K562 (cell line): ENCODE measurements at regions not wholly inside any gene's neighbourhood (a gene's known extent, or its start where the extent isn't known, plus 50 kb on each side); places are given as distances from the start of the nearest gene placed in this dataset.

Experiments used
- ATAC-seq: fragments of 200-7000 bp; cut with Tn5 transposase; 3 replicates; pipeline ENCODE4 v1.9.1; 2020; ENCODE audit warnings: moderate library complexity
- BruUV-seq: library from RNA; stranded (reverse); fragments of 400-500 nt; replicated peaks from 2 replicates; lab custom pipeline; 2021; lab: Mats Ljungman, UMichigan
- CTCF ChIA-PET: fragments of 300-600 bp; formaldehyde crosslinking; extraction: SDS; loops from one replicate; lab custom pipeline; 2021; ENCODE audit warnings: low intra/inter-chr PET ratio; lab: Yijun Ruan, JAX
- POLR2A ChIA-PET: fragments of 300-600, 350-650 bp; sonication (Branson Sonifier 250); formaldehyde crosslinking; extraction: SDS; loops from one replicate; lab custom pipeline; 2021; ENCODE audit warnings: antibody characterized with exemption, inconsistent platforms; lab: Yijun Ruan, JAX
- DNase-seq, 4 experiments: peaks; one replicate each; pipeline versions ENCODE4 v3.0.0 to v3.0.0-alpha.2; 2011 to 2018; ENCODE audit warnings: low spot score in 3 of 4, mixed read lengths in 3 of 4; ENCODE audit errors: extremely low read depth in 1 of 4
- FAIRE-seq: peaks from 2 replicates; lab custom pipeline; 2011; peaks lifted over from hg19 to GRCh38; lab: Jason Lieb, UNC
- H2AFZ ChIP-seq: 2 replicates; pipeline ENCODE4 v1.6.0; 2011; ENCODE audit warnings: low read depth, low read length, control low read depth, inconsistent platforms
- H3K27ac ChIP-seq: fragments of 200-600 bp; 3 replicates; pipeline ENCODE4 v1.8.0; 2011; ENCODE audit warnings: low read depth, mild to moderate bottlenecking, control low read depth, inconsistent platforms, low read length, moderate library complexity, mixed read lengths; ENCODE audit errors: extremely low read depth
- H3K27me3 ChIP-seq, 2 experiments: fragments of 300-600 bp in 1 of 2; 2 replicates in 1 of 2; 3 replicates in 1 of 2; pipeline versions ENCODE4 v1.6.0 to v1.8.0; 2011; ENCODE audit warnings: inconsistent platforms in 2 of 2, low read length in 2 of 2, mild to moderate bottlenecking in 1 of 2, mixed read lengths in 1 of 2, moderate library complexity in 1 of 2; ENCODE audit not compliant: control insufficient read depth in 2 of 2, insufficient read depth in 2 of 2
- H3K36me3 ChIP-seq: fragments of 300-600 bp; 3 replicates; pipeline ENCODE4 v1.8.0; 2011; ENCODE audit warnings: mild to moderate bottlenecking, low read length, inconsistent platforms; ENCODE audit not compliant: control insufficient read depth, insufficient read depth
- H3K4me1 ChIP-seq, 2 experiments: fragments of 200-600 bp in 1 of 2; replicated peaks in 1 of 2; 2 replicates in 1 of 2; 3 replicates in 1 of 2; pipeline versions ENCODE4 v1.5.1 to v1.8.0; 2011; ENCODE audit warnings: inconsistent platforms in 2 of 2, low read length in 2 of 2, mild to moderate bottlenecking in 1 of 2, mixed read lengths in 1 of 2, moderate library complexity in 1 of 2; ENCODE audit not compliant: control insufficient read depth in 2 of 2, insufficient read depth in 2 of 2
- H3K4me2 ChIP-seq: 2 replicates; pipeline ENCODE4 v1.6.1; 2011; ENCODE audit warnings: low read length, control low read depth, inconsistent platforms, mixed read lengths; ENCODE audit not compliant: insufficient read depth
- H3K4me3 ChIP-seq: fragments of 200-600 bp; sonication (generic), shearing (Covaris generic); 2 replicates; pipeline ENCODE4 v1.5.1; 2016; ENCODE audit warnings: control low read depth, inconsistent platforms
- H3K79me2 ChIP-seq: fragments of 200-600 bp; 3 replicates; pipeline ENCODE4 v1.8.0; 2011; ENCODE audit warnings: low read length, inconsistent platforms; ENCODE audit not compliant: control insufficient read depth, insufficient read depth
- H3K9ac ChIP-seq, 2 experiments: 2 replicates each; pipeline versions ENCODE4 v1.6.0 to v1.6.1; 2011; ENCODE audit warnings: low read depth in 2 of 2, low read length in 2 of 2, control low read depth in 1 of 2, inconsistent platforms in 1 of 2, mild to moderate bottlenecking in 1 of 2, mixed read lengths in 1 of 2; ENCODE audit not compliant: insufficient read depth in 1 of 2
- H3K9me1 ChIP-seq: one replicate; pipeline ENCODE4 v1.6.0; 2011; ENCODE audit warnings: inconsistent platforms, mild to moderate bottlenecking, low read length, moderate library complexity; ENCODE audit not compliant: control insufficient read depth, insufficient read depth
- H3K9me3 ChIP-seq: replicated peaks from 2 replicates; pipeline ENCODE4 v1.5.1; 2011; ENCODE audit warnings: low read depth, low read length, inconsistent platforms; ENCODE audit not compliant: control insufficient read depth, insufficient read depth
- H4K20me1 ChIP-seq: replicated peaks from 2 replicates; pipeline ENCODE4 v1.6.1; 2011; ENCODE audit warnings: low read length, inconsistent platforms, mixed read lengths; ENCODE audit not compliant: control insufficient read depth, insufficient read depth
- CHAMP1 ChIP-seq: fragments of 450-650 bp; IDR thresholded peaks from 2 replicates; pipeline ENCODE4 v1.6.1; 2016; ENCODE audit warnings: mild to moderate bottlenecking
- CREM ChIP-seq: IDR thresholded peaks from 2 replicates; pipeline ENCODE4 v1.6.1; 2014; ENCODE audit warnings: antibody characterized with exemption, low read depth
- EWSR1 ChIP-seq: fragments of 450-650 bp; IDR thresholded peaks from 2 replicates; pipeline ENCODE4 v1.6.1; 2018; ENCODE audit warnings: borderline replicate concordance, mild to moderate bottlenecking, low read depth, moderate library complexity; ENCODE audit not compliant: partially characterized antibody
- GABPB2 ChIP-seq: fragments of 250-450 bp; sonication (Bioruptor Pico); conservative IDR thresholded peaks from 2 replicates; pipeline ENCODE4 v1.5.1; 2021; ENCODE audit warnings: mild to moderate bottlenecking
- MAZ ChIP-seq, 2 experiments: fragments of 450-650 bp in 1 of 2; sonication (generic) in 1 of 2; formaldehyde crosslinking; IDR thresholded peaks in 1 of 2; conservative IDR thresholded peaks in 1 of 2; 2 replicates each; pipeline versions ENCODE4 v1.4.0 to v1.5.0; 2020; ENCODE audit warnings: mild to moderate bottlenecking in 1 of 2, missing genetic modification reagents in 1 of 2
- MCM3 ChIP-seq: fragments of 450-650 bp; IDR thresholded peaks from 2 replicates; pipeline ENCODE4 v1.6.1; 2016
- NCOA4 ChIP-seq: fragments of 450-650 bp; IDR thresholded peaks from 2 replicates; pipeline ENCODE4 v1.6.1; 2018; ENCODE audit warnings: mild to moderate bottlenecking; ENCODE audit not compliant: partially characterized antibody
- NFATC3 ChIP-seq: fragments of 450-650 bp; IDR thresholded peaks from 2 replicates; pipeline ENCODE4 v1.6.1; 2017; ENCODE audit warnings: mild to moderate bottlenecking
- RBBP5 ChIP-seq: fragments of 200-600 bp; sonication (generic); IDR thresholded peaks from 2 replicates; pipeline ENCODE4 v1.6.1; 2012; ENCODE audit warnings: borderline replicate concordance, mild to moderate bottlenecking, low read length, control low read depth, inconsistent platforms; ENCODE audit not compliant: insufficient read depth, poor library complexity, severe bottlenecking
- SLC30A9 ChIP-seq: fragments of 250-450 bp; sonication (Bioruptor Pico); IDR thresholded peaks from 2 replicates; pipeline ENCODE4 v1.8.0; 2022; ENCODE audit warnings: mild to moderate bottlenecking, moderate library complexity
- ZFPM2 ChIP-seq: fragments of 250-450 bp; sonication (Bioruptor Pico); IDR thresholded peaks from 2 replicates; pipeline ENCODE4 v1.5.1; 2022; ENCODE audit warnings: mild to moderate bottlenecking
- ZNF140 ChIP-seq: fragments of 250-450 bp; sonication (Bioruptor Pico); IDR thresholded peaks from 2 replicates; pipeline ENCODE4 v1.8.0; 2021; ENCODE audit warnings: moderate library complexity, mild to moderate bottlenecking, inconsistent platforms
- ZNF586 ChIP-seq: fragments of 450-650 bp; formaldehyde crosslinking; conservative IDR thresholded peaks from 2 replicates; pipeline ENCODE4 v1.4.0; 2020; ENCODE audit warnings: mild to moderate bottlenecking, moderate library complexity
- ZNF589 ChIP-seq: fragments of 200-800 bp; sonication (Bioruptor generic); IDR thresholded peaks from 2 replicates; pipeline ENCODE4 v1.6.1; 2016; ENCODE audit warnings: low read depth, missing genetic modification characterization, missing compliant biosample characterization
- ZNF644 ChIP-seq: fragments of 200-800 bp; sonication (Bioruptor generic); IDR thresholded peaks from 2 replicates; pipeline ENCODE4 v1.6.1; 2016; ENCODE audit warnings: low read depth, missing genetic modification characterization, missing compliant biosample characterization
- ZNF77 ChIP-seq: fragments of 250-450 bp; sonication (Bioruptor Pico); IDR thresholded peaks from 2 replicates; pipeline ENCODE4 v1.5.0; 2020
- ZZZ3 ChIP-seq: fragments of 450-650 bp; IDR thresholded peaks from 2 replicates; pipeline ENCODE4 v1.6.1; 2016; ENCODE audit warnings: antibody characterized with exemption, mild to moderate bottlenecking, moderate library complexity
- WGBS: fragments of 100-300 bp; shearing (Covaris generic); methylation state at CpG from one replicate; pipeline ENCODE4 v1.1.6; 2016; ENCODE audit warnings: low coverage, mixed read lengths; ENCODE audit not compliant: insufficient coverage; ENCODE audit errors: missing lambda C conversion rate; 5-methylcytosine and 5-hydroxymethylcytosine counted together
- in situ Hi-C: fragments of 300-500 bp; cut with MboI; formaldehyde crosslinking; loops from 4 replicates; pipeline ENCODE4 v1.15.0; 2018; ENCODE audit warnings: inconsistent platforms, mixed read lengths
- intact Hi-C: fragments of 100-400 bp; cut with micrococcal nuclease; formaldehyde crosslinking; loops from 2 replicates; pipeline ENCODE4 v1.14.2; 2022
- TF ChIP-seq, protein P1 (sequence below): fragments of 250-450 bp; sonication (Bioruptor Pico); IDR thresholded peaks from 2 replicates; pipeline ENCODE4 v1.4.0; 2020
- TF ChIP-seq, protein P2 (sequence below): fragments of 250-450 bp; sonication (Bioruptor Pico); IDR thresholded peaks from 2 replicates; pipeline ENCODE4 v1.8.0; 2022; ENCODE audit warnings: moderate library complexity, mild to moderate bottlenecking, inconsistent platforms

DNA sequence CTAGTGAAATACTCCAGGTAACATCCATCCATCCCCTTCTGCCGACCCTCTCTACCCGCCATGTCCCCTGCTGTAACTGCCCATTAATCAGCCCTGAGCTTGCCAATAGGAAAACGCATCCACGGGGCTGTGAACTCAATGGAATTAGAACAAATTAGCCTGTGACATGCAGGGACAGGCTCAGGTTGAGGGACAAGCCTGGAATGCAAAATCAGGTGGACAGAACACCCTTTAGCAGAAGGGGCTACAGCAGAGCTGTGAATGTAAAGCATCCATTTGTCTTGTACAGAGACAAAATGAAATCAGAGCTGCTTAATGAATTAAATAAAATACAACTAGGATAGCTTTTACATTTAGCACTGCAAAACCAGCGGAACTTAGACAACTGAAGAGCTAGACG lies 187.3 kb upstream of the SASH1 start:
- 2% methylated on average over 6 of the region's 6 CpGs for WGBS
- POLR2A ChIA-PET = no interaction called here
- in situ Hi-C loops = no loop called here

More for the DNA sequence above, 187.3 kb upstream of the SASH1 start:
- Histone ChIP-seq H3K79me2 (no peaks in the 10 kb centered on the region), H3K4me3 (no peak overlapping the region), H3K9me1 (no peaks in the 10 kb centered on the region), H3K27me3 (peaks cover 7 to 9% of the 10 kb centered on the region in 2 experiments), H3K4me1 (no peaks in the 10 kb centered on the region), H3K9me3 (no peaks in the 10 kb centered on the region), H2AFZ (no peak overlapping the region), H3K4me2 (no peak overlapping the region), H4K20me1 (no peaks in the 10 kb centered on the region), H3K9ac (no peak overlapping the region), H3K27ac (no peak overlapping the region), H3K36me3 (no peaks in the 10 kb centered on the region)
- intact Hi-C loops = no loop called here
- CTCF ChIA-PET = no interaction called here
- TF ChIP-seq CREM (no peak), NFATC3 (no peak), SLC30A9 (no peak), GABPB2 (CRISPR knock-in tag) (no peak), MAZ (CRISPR knock-in tag; conservative IDR thresholded peaks at IDR 0.05 in 1 of 2, IDR thresholded peaks at IDR 0.05 in 1 of 2) (no peak), ZZZ3 (no peak), CHAMP1 (no peak), ZNF586 (CRISPR knock-in tag) (no peak), EWSR1 (no peak), RBBP5 (no peak), ZFPM2 (no peak), ZNF644 (tag) (no peak), MCM3 (no peak), ZNF140 (no peak), ZNF77 (CRISPR knock-in tag) (no peak), NCOA4 (no peak), ZNF589 (CRISPR knock-in tag) (no peak)
- TF ChIP-seq, protein P1, sequence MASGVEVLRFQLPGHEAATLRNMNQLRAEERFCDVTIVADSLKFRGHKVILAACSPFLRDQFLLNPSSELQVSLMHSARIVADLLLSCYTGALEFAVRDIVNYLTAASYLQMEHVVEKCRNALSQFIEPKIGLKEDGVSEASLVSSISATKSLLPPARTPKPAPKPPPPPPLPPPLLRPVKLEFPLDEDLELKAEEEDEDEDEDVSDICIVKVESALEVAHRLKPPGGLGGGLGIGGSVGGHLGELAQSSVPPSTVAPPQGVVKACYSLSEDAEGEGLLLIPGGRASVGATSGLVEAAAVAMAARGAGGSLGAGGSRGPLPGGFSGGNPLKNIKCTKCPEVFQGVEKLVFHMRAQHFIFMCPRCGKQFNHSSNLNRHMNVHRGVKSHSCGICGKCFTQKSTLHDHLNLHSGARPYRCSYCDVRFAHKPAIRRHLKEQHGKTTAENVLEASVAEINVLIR (CRISPR knock-in tag) = no peak
- TF ChIP-seq, protein P2, sequence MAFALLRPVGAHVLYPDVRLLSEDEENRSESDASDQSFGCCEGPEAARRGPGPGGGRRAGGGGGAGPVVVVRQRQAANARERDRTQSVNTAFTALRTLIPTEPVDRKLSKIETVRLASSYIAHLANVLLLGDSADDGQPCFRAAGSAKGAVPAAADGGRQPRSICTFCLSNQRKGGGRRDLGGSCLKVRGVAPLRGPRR (CRISPR knock-in tag) = no peak
- no peak for FAIRE-seq
- ATAC-seq = no peak
- DNase-seq = no peak
- no TSS peak for BruUV-seq
